ENCODE measurements at regions not wholly inside any gene's neighbourhood (a gene's known extent, or its start where the extent isn't known, plus 50 kb on each side); places are given as distances from the start of the nearest gene placed in this dataset.

DNA sequence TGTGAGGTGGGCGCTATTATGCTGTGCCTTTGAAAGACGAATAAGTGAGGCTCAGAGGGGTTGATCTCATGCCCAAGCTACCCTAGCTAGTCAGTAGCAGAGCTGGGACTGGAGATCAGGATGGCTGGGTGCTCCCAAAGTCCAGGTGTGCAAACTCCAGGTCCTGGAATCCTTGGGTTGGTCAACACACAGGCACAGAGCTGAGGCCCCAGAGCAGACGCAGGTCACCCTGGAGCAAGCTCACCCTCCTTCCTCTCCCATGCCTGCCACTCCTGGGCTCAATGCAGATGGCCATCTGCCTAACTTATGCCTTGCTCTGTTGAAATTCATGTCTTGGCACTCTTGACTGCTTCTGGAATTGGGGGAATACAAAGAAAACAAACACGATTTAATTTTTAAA is 587.2 kb downstream of the PTPRU start:
- Histone ChIP-seq H3K36me3 (ENCODE audit: control insufficient read depth in 2 of 2, insufficient read depth in 2 of 2, low read length in 2 of 2) (no peaks in the 10 kb centered on the region), H3K27ac (ENCODE audit: low read depth in 2 of 2, low read length in 2 of 2) (no peak overlapping the region), H3K9me3 (ENCODE audit: control insufficient read depth in 2 of 2, low read length in 2 of 2) (no peaks in the 10 kb centered on the region), H3K27me3 (ENCODE audit: control insufficient read depth in 2 of 2, insufficient read depth in 2 of 2, low read length in 2 of 2) (peaks cover 0 to 10% of the 10 kb centered on the region in 2 donors), H3K4me3 (ENCODE audit: low read length in 2 of 2) (no peak overlapping the region), H3K4me1 (ENCODE audit: control insufficient read depth in 2 of 2, insufficient read depth in 2 of 2, low read length in 2 of 2) (no peaks in the 10 kb centered on the region), H3K9ac (ENCODE audit: low read depth in 1 of 2, low read length in 2 of 2) (no peak overlapping the region)

DNA sequence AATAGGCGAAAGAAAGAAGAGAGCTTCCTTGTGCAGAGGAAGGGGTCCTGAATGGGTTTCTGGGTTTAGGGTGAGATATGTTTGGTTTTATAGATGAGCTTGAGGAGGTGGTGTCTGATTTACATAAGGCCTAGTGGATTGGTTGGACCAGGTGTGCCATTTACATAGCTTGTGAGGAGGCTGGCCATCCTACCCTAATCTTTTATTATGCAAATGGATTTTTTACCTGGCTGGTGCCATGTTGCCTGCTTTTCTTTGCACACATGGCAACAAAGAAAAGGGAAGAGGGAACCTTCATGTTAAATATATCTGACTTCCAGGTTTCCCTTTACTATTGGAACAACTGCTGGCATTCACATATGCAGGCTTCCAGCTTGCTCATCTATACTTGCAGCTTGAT is 585.3 kb downstream of the PTPRU start:
- no peak overlapping the region for H3K4me3 ChIP-seq (ENCODE audit: low read length in 2 of 2)
- H3K27me3 ChIP-seq (ENCODE audit: control insufficient read depth in 2 of 2, insufficient read depth in 2 of 2, low read length in 2 of 2): peaks cover 0 to 10% of the 10 kb centered on the region in 2 donors
- H3K27ac ChIP-seq (ENCODE audit: low read depth in 2 of 2, low read length in 2 of 2): no peak overlapping the region
- H3K4me1 ChIP-seq (ENCODE audit: control insufficient read depth in 2 of 2, insufficient read depth in 2 of 2, low read length in 2 of 2): no peaks in the 10 kb centered on the region
- H3K9ac ChIP-seq (ENCODE audit: low read depth in 1 of 2, low read length in 2 of 2): no peak overlapping the region
- no peaks in the 10 kb centered on the region for H3K36me3 ChIP-seq (ENCODE audit: control insufficient read depth in 2 of 2, insufficient read depth in 2 of 2, low read length in 2 of 2)
- H3K9me3 ChIP-seq (ENCODE audit: control insufficient read depth in 2 of 2, low read length in 2 of 2): no peaks in the 10 kb centered on the region

DNA sequence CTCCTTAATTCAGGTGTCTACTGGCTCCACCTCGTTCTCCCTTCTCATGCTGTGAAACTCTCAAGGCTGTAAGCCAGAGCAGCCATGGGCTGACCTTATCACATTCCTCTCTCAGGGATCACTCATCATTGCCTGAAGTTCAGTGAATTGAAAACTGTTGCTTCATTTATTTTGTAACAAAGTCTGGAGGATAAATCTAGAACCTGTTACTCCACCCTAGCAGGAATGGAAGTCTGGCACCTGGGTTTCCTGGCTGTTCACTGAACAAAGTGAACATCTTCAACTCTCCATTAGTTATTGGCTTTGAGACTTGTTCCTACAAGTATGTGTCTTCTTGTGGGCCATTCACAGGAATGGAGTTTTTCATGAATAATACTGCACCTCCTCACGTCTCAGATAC is 584.1 kb downstream of the PTPRU start:
- no peaks in the 10 kb centered on the region for H3K4me1 ChIP-seq (ENCODE audit: control insufficient read depth in 2 of 2, insufficient read depth in 2 of 2, low read length in 2 of 2)
- H3K4me3 ChIP-seq (ENCODE audit: low read length in 2 of 2): no peak overlapping the region
- H3K9ac ChIP-seq (ENCODE audit: low read depth in 1 of 2, low read length in 2 of 2): no peak overlapping the region
- H3K27ac ChIP-seq (ENCODE audit: low read depth in 2 of 2, low read length in 2 of 2): no peak overlapping the region
- no peaks in the 10 kb centered on the region for H3K36me3 ChIP-seq (ENCODE audit: control insufficient read depth in 2 of 2, insufficient read depth in 2 of 2, low read length in 2 of 2)
- no peaks in the 10 kb centered on the region for H3K9me3 ChIP-seq (ENCODE audit: control insufficient read depth in 2 of 2, low read length in 2 of 2)
- peaks cover 0 to 10% of the 10 kb centered on the region in 2 donors for H3K27me3 ChIP-seq (ENCODE audit: control insufficient read depth in 2 of 2, insufficient read depth in 2 of 2, low read length in 2 of 2)

GRCh38 chr1:29812408-29813135 is 576.2 kb downstream of the PTPRU start:
- Histone ChIP-seq H3K36me3 (ENCODE audit: control insufficient read depth in 2 of 2, insufficient read depth in 2 of 2, low read length in 2 of 2) (no peaks in the 10 kb centered on the region), H3K27ac (ENCODE audit: low read depth in 2 of 2, low read length in 2 of 2) (no peak overlapping the region)

DNA sequence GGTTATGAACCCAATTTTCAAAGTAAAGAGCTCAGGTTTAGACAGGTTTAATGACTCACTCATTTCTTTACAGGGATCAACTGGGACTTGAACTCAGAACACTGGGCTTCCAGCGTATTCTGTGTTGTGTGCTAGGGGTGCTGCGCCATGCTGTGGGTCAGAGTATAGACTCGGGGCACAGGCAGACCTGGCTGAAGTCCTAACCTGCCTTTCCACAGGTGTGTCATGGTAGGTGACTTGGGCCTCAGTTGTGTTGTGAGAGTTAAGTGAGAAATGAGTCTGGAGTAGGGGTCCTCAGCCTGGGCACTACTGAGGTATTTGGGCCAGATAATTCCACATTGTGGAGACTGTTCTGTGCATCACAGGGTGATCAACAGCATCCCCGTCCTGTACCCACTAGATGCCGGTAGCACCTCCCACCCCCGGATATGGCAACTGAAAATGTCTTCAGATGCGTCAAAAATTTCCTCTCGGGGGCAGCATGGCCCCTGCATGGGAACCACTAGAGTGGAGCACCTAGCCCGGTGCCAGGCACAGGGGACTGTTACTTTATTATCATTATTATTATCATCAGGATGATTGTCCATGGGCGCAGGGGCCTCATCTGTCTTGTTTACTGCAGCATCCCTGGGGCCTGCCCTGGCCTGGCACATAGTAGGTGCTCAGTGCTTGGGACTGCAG is 575.5 kb downstream of the PTPRU start:
- Histone ChIP-seq H3K27ac (ENCODE audit: low read depth in 2 of 2, low read length in 2 of 2) (no peak overlapping the region), H3K4me3 (ENCODE audit: low read length in 2 of 2) (no peak overlapping the region), H3K9me3 (ENCODE audit: control insufficient read depth in 2 of 2, low read length in 2 of 2) (no peaks in the 10 kb centered on the region)

More at GRCh38 chr1:29812408-29813135, 576.2 kb downstream of the PTPRU start:
- Histone ChIP-seq H3K4me1 (ENCODE audit: control insufficient read depth in 2 of 2, insufficient read depth in 2 of 2, low read length in 2 of 2) (no peaks in the 10 kb centered on the region), H3K4me3 (ENCODE audit: low read length in 2 of 2) (no peak overlapping the region), H3K9me3 (ENCODE audit: control insufficient read depth in 2 of 2, low read length in 2 of 2) (no peaks in the 10 kb centered on the region), H3K27me3 (ENCODE audit: control insufficient read depth in 2 of 2, insufficient read depth in 2 of 2, low read length in 2 of 2) (no peaks in the 10 kb centered on the region), H3K9ac (ENCODE audit: low read depth in 1 of 2, low read length in 2 of 2) (no peak overlapping the region)

GRCh38 chr1:29811247-29811646 is 574.9 kb downstream of the PTPRU start:
- no peaks in the 10 kb centered on the region for H3K36me3 ChIP-seq (ENCODE audit: control insufficient read depth in 2 of 2, insufficient read depth in 2 of 2, low read length in 2 of 2)
- H3K9me3 ChIP-seq (ENCODE audit: control insufficient read depth in 2 of 2, low read length in 2 of 2): no peaks in the 10 kb centered on the region
- H3K4me3 ChIP-seq (ENCODE audit: low read length in 2 of 2): no peak overlapping the region
- H3K27me3 ChIP-seq (ENCODE audit: control insufficient read depth in 2 of 2, insufficient read depth in 2 of 2, low read length in 2 of 2): no peaks in the 10 kb centered on the region
- H3K27ac ChIP-seq (ENCODE audit: low read depth in 2 of 2, low read length in 2 of 2): no peak overlapping the region
- H3K9ac ChIP-seq (ENCODE audit: low read depth in 1 of 2, low read length in 2 of 2): no peak overlapping the region
- H3K4me1 ChIP-seq (ENCODE audit: control insufficient read depth in 2 of 2, insufficient read depth in 2 of 2, low read length in 2 of 2): no peaks in the 10 kb centered on the region

More for the DNA sequence above, 575.5 kb downstream of the PTPRU start:
- Histone ChIP-seq H3K36me3 (ENCODE audit: control insufficient read depth in 2 of 2, insufficient read depth in 2 of 2, low read length in 2 of 2) (no peaks in the 10 kb centered on the region), H3K4me1 (ENCODE audit: control insufficient read depth in 2 of 2, insufficient read depth in 2 of 2, low read length in 2 of 2) (no peaks in the 10 kb centered on the region), H3K27me3 (ENCODE audit: control insufficient read depth in 2 of 2, insufficient read depth in 2 of 2, low read length in 2 of 2) (no peaks in the 10 kb centered on the region), H3K9ac (ENCODE audit: low read depth in 1 of 2, low read length in 2 of 2) (no peak overlapping the region)

- Histone ChIP-seq H3K27me3 (ENCODE audit: control insufficient read depth in 2 of 2, insufficient read depth in 2 of 2, low read length in 2 of 2) (no peaks in the 10 kb centered on the region), H3K9me3 (ENCODE audit: control insufficient read depth in 2 of 2, low read length in 2 of 2) (no peaks in the 10 kb centered on the region), H3K4me3 (ENCODE audit: low read length in 2 of 2) (no peak overlapping the region), H3K36me3 (ENCODE audit: control insufficient read depth in 2 of 2, insufficient read depth in 2 of 2, low read length in 2 of 2) (no peaks in the 10 kb centered on the region), H3K27ac (ENCODE audit: low read depth in 2 of 2, low read length in 2 of 2) (no peak overlapping the region), H3K9ac (ENCODE audit: low read depth in 1 of 2, low read length in 2 of 2) (no peak overlapping the region), H3K4me1 (ENCODE audit: control insufficient read depth in 2 of 2, insufficient read depth in 2 of 2, low read length in 2 of 2) (no peaks in the 10 kb centered on the region)
These were observed 574.1 kb downstream of the PTPRU start for GRCh38 chr1:29810121-29811120.

GRCh38 chr1:29809446-29810120 is 573.3 kb downstream of the PTPRU start:
- no peak overlapping the region for H3K27ac ChIP-seq (ENCODE audit: low read depth in 2 of 2, low read length in 2 of 2)
- H3K4me3 ChIP-seq (ENCODE audit: low read length in 2 of 2): no peak overlapping the region
- no peaks in the 10 kb centered on the region for H3K9me3 ChIP-seq (ENCODE audit: control insufficient read depth in 2 of 2, low read length in 2 of 2)
- H3K4me1 ChIP-seq (ENCODE audit: control insufficient read depth in 2 of 2, insufficient read depth in 2 of 2, low read length in 2 of 2): no peaks in the 10 kb centered on the region
- no peaks in the 10 kb centered on the region for H3K36me3 ChIP-seq (ENCODE audit: control insufficient read depth in 2 of 2, insufficient read depth in 2 of 2, low read length in 2 of 2)
- no peak overlapping the region for H3K9ac ChIP-seq (ENCODE audit: low read depth in 1 of 2, low read length in 2 of 2)
- H3K27me3 ChIP-seq (ENCODE audit: control insufficient read depth in 2 of 2, insufficient read depth in 2 of 2, low read length in 2 of 2): no peaks in the 10 kb centered on the region

DNA sequence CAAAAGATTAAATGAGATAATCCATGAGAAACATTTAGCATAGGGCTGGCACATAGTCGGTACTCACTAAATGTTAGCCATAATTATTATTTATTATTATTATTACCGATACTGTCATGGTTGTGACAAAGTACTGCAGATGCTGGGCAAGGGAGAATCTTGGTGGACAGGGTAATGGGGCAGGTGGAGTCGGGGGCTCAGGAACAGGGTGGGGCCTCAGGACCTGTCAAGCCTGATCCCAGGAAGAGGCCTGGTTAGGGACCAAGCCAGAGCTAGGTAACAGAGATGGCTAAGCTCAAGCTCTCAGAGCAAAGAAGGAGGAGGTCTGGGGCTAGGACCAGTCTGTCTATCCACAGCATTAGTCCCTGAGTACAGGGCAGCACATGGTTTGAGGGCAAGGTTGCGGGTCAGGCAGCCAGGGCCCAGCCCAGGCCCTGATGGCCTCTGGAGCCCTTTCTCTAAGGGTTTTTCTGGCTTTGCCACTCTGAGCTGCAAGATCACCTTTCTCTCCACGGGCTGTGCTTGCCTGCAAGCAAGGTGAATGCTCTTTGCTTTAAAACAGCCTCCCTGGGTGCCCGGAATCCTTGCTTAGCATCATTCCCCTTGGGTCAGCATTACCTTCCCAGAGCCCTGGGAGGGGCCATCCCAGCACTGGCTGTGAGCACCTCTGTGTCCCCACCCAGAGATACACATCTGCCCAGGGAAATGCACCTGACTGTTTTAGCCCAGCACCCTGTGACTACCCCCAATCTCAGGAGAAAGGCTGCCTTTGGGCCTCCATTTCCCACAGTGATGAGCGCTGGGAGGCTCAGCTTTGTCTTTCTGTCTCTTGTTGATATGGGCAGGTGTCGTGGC is 572.0 kb downstream of the PTPRU start:
- H3K9ac ChIP-seq (ENCODE audit: low read depth in 1 of 2, low read length in 2 of 2): no peak overlapping the region
- no peaks in the 10 kb centered on the region for H3K4me1 ChIP-seq (ENCODE audit: control insufficient read depth in 2 of 2, insufficient read depth in 2 of 2, low read length in 2 of 2)
- no peak overlapping the region for H3K4me3 ChIP-seq (ENCODE audit: low read length in 2 of 2)
- H3K27me3 ChIP-seq (ENCODE audit: control insufficient read depth in 2 of 2, insufficient read depth in 2 of 2, low read length in 2 of 2): peaks cover 0 to 3% of the 10 kb centered on the region in 2 donors
- H3K27ac ChIP-seq (ENCODE audit: low read depth in 2 of 2, low read length in 2 of 2): no peak overlapping the region
- H3K9me3 ChIP-seq (ENCODE audit: control insufficient read depth in 2 of 2, low read length in 2 of 2): no peaks in the 10 kb centered on the region
- no peaks in the 10 kb centered on the region for H3K36me3 ChIP-seq (ENCODE audit: control insufficient read depth in 2 of 2, insufficient read depth in 2 of 2, low read length in 2 of 2)

Data from mucosa of rectum (tissue), 2 donors.